Activated CD8-positive, alpha-beta memory T cell treated with anti-CD3 and anti-CD28 coated beads, Interleukin-2, amount 50 U/mL, for 4 hours (primary cell): ENCODE measurements at regions not wholly inside any gene's neighbourhood (a gene's known extent, or its start where the extent isn't known, plus 50 kb on each side); places are given as distances from the start of the nearest gene placed in this dataset.
"Not testable (repeated sequence)": the region's sequence is repeated elsewhere in the genome, so short reads cannot be mapped to it uniquely, and the experiment has no call there.

Experiments used
- DNase-seq: peaks from one replicate; pipeline ENCODE4 v3.0.0-alpha.2; 2020

GRCh38 chrX:5683996-5684395 lies 544.7 kb downstream of the NLGN4X start:
- DNase-seq: no peak

- DNase-seq: no peak
Observed at GRCh38 chrX:5681159-5681558, 547.5 kb downstream of the NLGN4X start.

GRCh38 chrX:5674036-5674435 lies 554.6 kb downstream of the NLGN4X start:
- DNase-seq: no peak

GRCh38 chrX:5672099-5672498 lies 556.6 kb downstream of the NLGN4X start:
- no peak for DNase-seq

- not testable (repeated sequence) for DNase-seq
Observed at GRCh38 chrX:5666689-5667088, 562.0 kb downstream of the NLGN4X start.

- no peak for DNase-seq
Observed at GRCh38 chrX:5656544-5656943, 572.1 kb downstream of the NLGN4X start.

- no peak for DNase-seq
Observed at GRCh38 chrX:5650904-5651303, 577.8 kb downstream of the NLGN4X start.

- no peak for DNase-seq
Observed at GRCh38 chrX:5648941-5649568, 579.6 kb downstream of the NLGN4X start.

- DNase-seq: no peak
Observed at GRCh38 chrX:5646818-5647217, 581.8 kb downstream of the NLGN4X start.

GRCh38 chrX:5644776-5645175 lies 583.9 kb downstream of the NLGN4X start:
- no peak for DNase-seq

- DNase-seq: no peak
Observed at GRCh38 chrX:5640071-5640470, 588.6 kb downstream of the NLGN4X start.

GRCh38 chrX:5638572-5638971 lies 590.1 kb downstream of the NLGN4X start:
- DNase-seq: no peak

GRCh38 chrX:5632887-5633286 lies 595.8 kb downstream of the NLGN4X start:
- DNase-seq: no peak

- DNase-seq: no peak
Observed at GRCh38 chrX:5632061-5632614, 596.5 kb downstream of the NLGN4X start.

GRCh38 chrX:5617666-5618065 lies 611.0 kb downstream of the NLGN4X start:
- no peak for DNase-seq

GRCh38 chrX:5595570-5595969 lies 633.1 kb downstream of the NLGN4X start:
- DNase-seq: no peak

GRCh38 chrX:5586726-5587125 lies 641.9 kb downstream of the NLGN4X start:
- DNase-seq: no peak

GRCh38 chrX:5575407-5575806 lies 653.3 kb downstream of the NLGN4X start:
- DNase-seq: no peak

- DNase-seq: no peak
Observed at GRCh38 chrX:5568934-5569333, 659.7 kb downstream of the NLGN4X start.

GRCh38 chrX:5559386-5559785 lies 669.3 kb downstream of the NLGN4X start:
- no peak for DNase-seq

GRCh38 chrX:5549512-5549911 lies 679.2 kb downstream of the NLGN4X start:
- no peak for DNase-seq

GRCh38 chrX:5537098-5537497 lies 691.6 kb downstream of the NLGN4X start:
- DNase-seq: no peak

- DNase-seq: no peak
Observed at GRCh38 chrX:5536261-5536660, 692.4 kb downstream of the NLGN4X start.

GRCh38 chrX:5528057-5528456 lies 700.6 kb downstream of the NLGN4X start:
- no peak for DNase-seq

- DNase-seq: no peak
Observed at GRCh38 chrX:5526191-5526590, 702.5 kb downstream of the NLGN4X start.
